Activated CD4-positive, alpha-beta memory T cell treated with anti-CD3 and anti-CD28 coated beads for 36 hours (primary cell): ENCODE measurements at regions not wholly inside any gene's neighbourhood (a gene's known extent, or its start where the extent isn't known, plus 50 kb on each side); places are given as distances from the start of the nearest gene placed in this dataset.

ENCODE experiments used
- CTCF ChIA-PET: fragments of 350-600 bp; sonication (Branson Sonifier 250); formaldehyde crosslinking; loops from one replicate; lab custom pipeline; 2021; ENCODE audit warnings: antibody characterized with exemption, inconsistent platforms; lab: Charles Lee
- POLR2A ChIA-PET: fragments of 350-600 bp; sonication (Branson Sonifier 250); formaldehyde crosslinking; loops from one replicate; lab custom pipeline; 2021; ENCODE audit warnings: antibody characterized with exemption; lab: Charles Lee
- DNase-seq: peaks from one replicate; pipeline ENCODE4 v3.0.0-alpha.2; 2020
- H3K27ac Mint-ChIP-seq: one replicate; pipeline ENCODE4 v1.8.0; 2021; ENCODE audit warnings: mixed read lengths
- H3K27me3 Mint-ChIP-seq: one replicate; pipeline ENCODE4 v1.8.0; 2021; ENCODE audit warnings: mixed read lengths
- H3K36me3 Mint-ChIP-seq: one replicate; pipeline ENCODE4 v1.8.0; 2021; ENCODE audit warnings: mixed read lengths
- H3K4me1 Mint-ChIP-seq: one replicate; pipeline ENCODE4 v1.8.0; 2021; ENCODE audit warnings: low read depth, mixed read lengths
- H3K4me3 Mint-ChIP-seq: one replicate; pipeline ENCODE4 v1.8.0; 2021; ENCODE audit warnings: mild to moderate bottlenecking, mixed read lengths
- H3K9me3 Mint-ChIP-seq: one replicate; pipeline ENCODE4 v1.8.0; 2021; ENCODE audit warnings: mixed read lengths
- intact Hi-C: fragments of 100-400 bp; cut with micrococcal nuclease; formaldehyde crosslinking; loops from one replicate; pipeline ENCODE4 v1.15.1; 2023

GRCh38 chr6:167508919-167509852, 184.3 kb downstream of the TTLL2 start:
- Mint-ChIP-seq H3K9me3 (no peaks in the 10 kb centered on the region), H3K4me1 (no peaks in the 10 kb centered on the region), H3K36me3 (no peaks in the 10 kb centered on the region), H3K27ac (no peak overlapping the region), H3K4me3 (no peak overlapping the region), H3K27me3 (peaks cover 19% of the 10 kb centered on the region)
- intact Hi-C loops, result no loop called here
- ChIA-PET POLR2A (no interaction called here), CTCF (no interaction called here)
- no peak for DNase-seq

GRCh38 chr6:167509853-167510220, 185.0 kb downstream of the TTLL2 start:
- H3K9me3 Mint-ChIP-seq, result no peaks in the 10 kb centered on the region
- CTCF ChIA-PET, result no interaction called here
- no peak overlapping the region for H3K4me3 Mint-ChIP-seq
- no peak overlapping the region for H3K27ac Mint-ChIP-seq
- peaks cover 19% of the 10 kb centered on the region for H3K27me3 Mint-ChIP-seq
- H3K4me1 Mint-ChIP-seq, result no peaks in the 10 kb centered on the region
- intact Hi-C loops, result no loop called here
- no peak for DNase-seq
- H3K36me3 Mint-ChIP-seq, result no peaks in the 10 kb centered on the region
- POLR2A ChIA-PET, result no interaction called here

GRCh38 chr6:167510648-167511047, 185.8 kb downstream of the TTLL2 start:
- H3K27me3 Mint-ChIP-seq, result peaks cover 19% of the 10 kb centered on the region
- ChIA-PET POLR2A (no interaction called here), CTCF (no interaction called here)
- intact Hi-C loops, result no loop called here
- H3K27ac Mint-ChIP-seq, result no peak overlapping the region
- H3K9me3 Mint-ChIP-seq, result no peaks in the 10 kb centered on the region
- no peaks in the 10 kb centered on the region for H3K4me1 Mint-ChIP-seq
- no peak for DNase-seq
- H3K4me3 Mint-ChIP-seq, result no peak overlapping the region
- no peaks in the 10 kb centered on the region for H3K36me3 Mint-ChIP-seq

GRCh38 chr6:167512696-167513375, 187.9 kb downstream of the TTLL2 start:
- ChIA-PET CTCF (no interaction called here), POLR2A (no interaction called here)
- DNase-seq, result no peak
- peaks cover 19% of the 10 kb centered on the region for H3K27me3 Mint-ChIP-seq
- H3K9me3 Mint-ChIP-seq, result no peaks in the 10 kb centered on the region
- no peak overlapping the region for H3K27ac Mint-ChIP-seq
- H3K4me1 Mint-ChIP-seq, result no peaks in the 10 kb centered on the region
- no peak overlapping the region for H3K4me3 Mint-ChIP-seq
- no peaks in the 10 kb centered on the region for H3K36me3 Mint-ChIP-seq
- intact Hi-C loops, result no loop called here

- H3K4me3 Mint-ChIP-seq, result no peak overlapping the region
- no peaks in the 10 kb centered on the region for H3K4me1 Mint-ChIP-seq
- POLR2A ChIA-PET, result no interaction called here
- DNase-seq, result no peak
- no peak overlapping the region for H3K27ac Mint-ChIP-seq
- intact Hi-C loops, result no loop called here
- H3K27me3 Mint-ChIP-seq, result peaks cover 21% of the 10 kb centered on the region
- no peaks in the 10 kb centered on the region for H3K36me3 Mint-ChIP-seq
- CTCF ChIA-PET, result no interaction called here
- no peaks in the 10 kb centered on the region for H3K9me3 Mint-ChIP-seq
Observed at GRCh38 chr6:167513778-167514177, 188.9 kb downstream of the TTLL2 start.

GRCh38 chr6:167514524-167514923, 189.6 kb downstream of the TTLL2 start:
- H3K4me3 Mint-ChIP-seq, result no peak overlapping the region
- H3K27ac Mint-ChIP-seq, result no peak overlapping the region
- H3K9me3 Mint-ChIP-seq, result no peaks in the 10 kb centered on the region
- H3K27me3 Mint-ChIP-seq, result peaks cover 19% of the 10 kb centered on the region
- ChIA-PET POLR2A (no interaction called here), CTCF (no interaction called here)
- DNase-seq, result no peak
- H3K4me1 Mint-ChIP-seq, result no peaks in the 10 kb centered on the region
- intact Hi-C loops, result no loop called here
- no peaks in the 10 kb centered on the region for H3K36me3 Mint-ChIP-seq

- intact Hi-C loops, result no loop called here
- H3K9me3 Mint-ChIP-seq, result no peaks in the 10 kb centered on the region
- no peaks in the 10 kb centered on the region for H3K36me3 Mint-ChIP-seq
- peaks cover 18% of the 10 kb centered on the region for H3K27me3 Mint-ChIP-seq
- no peak overlapping the region for H3K4me3 Mint-ChIP-seq
- H3K4me1 Mint-ChIP-seq, result no peaks in the 10 kb centered on the region
- H3K27ac Mint-ChIP-seq, result no peak overlapping the region
- CTCF ChIA-PET, result no interaction called here
- POLR2A ChIA-PET, result no interaction called here
- DNase-seq, result no peak
Observed at GRCh38 chr6:167515873-167516507, 191.1 kb downstream of the TTLL2 start.

GRCh38 chr6:167517254-167517916, 192.5 kb downstream of the TTLL2 start:
- no peaks in the 10 kb centered on the region for H3K36me3 Mint-ChIP-seq
- ChIA-PET CTCF (no interaction called here), POLR2A (no interaction called here)
- no peaks in the 10 kb centered on the region for H3K4me1 Mint-ChIP-seq
- H3K27me3 Mint-ChIP-seq, result peaks cover 14% of the 10 kb centered on the region
- intact Hi-C loops, result no loop called here
- H3K4me3 Mint-ChIP-seq, result no peak overlapping the region
- no peak overlapping the region for H3K27ac Mint-ChIP-seq
- H3K9me3 Mint-ChIP-seq, result no peaks in the 10 kb centered on the region
- DNase-seq, result no peak

- no peak overlapping the region for H3K4me3 Mint-ChIP-seq
- H3K9me3 Mint-ChIP-seq, result no peaks in the 10 kb centered on the region
- peaks cover 3% of the 10 kb centered on the region for H3K27me3 Mint-ChIP-seq
- POLR2A ChIA-PET, result no interaction called here
- H3K36me3 Mint-ChIP-seq, result no peaks in the 10 kb centered on the region
- H3K4me1 Mint-ChIP-seq, result peaks cover 3% of the 10 kb centered on the region
- intact Hi-C loops, result no loop called here
- CTCF ChIA-PET, result no interaction called here
- DNase-seq, result no peak
- H3K27ac Mint-ChIP-seq, result no peak overlapping the region
Observed at GRCh38 chr6:167523426-167523825, 198.5 kb downstream of the TTLL2 start.

GRCh38 chr6:167524261-167525111, 199.6 kb downstream of the TTLL2 start:
- CTCF ChIA-PET, result no interaction called here
- Mint-ChIP-seq H3K9me3 (no peaks in the 10 kb centered on the region), H3K4me3 (no peak overlapping the region), H3K27ac (no peak overlapping the region), H3K27me3 (peaks cover 5% of the 10 kb centered on the region), H3K36me3 (no peaks in the 10 kb centered on the region), H3K4me1 (peaks cover 3% of the 10 kb centered on the region)
- intact Hi-C loops, result no loop called here
- POLR2A ChIA-PET, result no interaction called here
- no peak for DNase-seq

- H3K9me3 Mint-ChIP-seq, result no peaks in the 10 kb centered on the region
- no peak overlapping the region for H3K4me3 Mint-ChIP-seq
- POLR2A ChIA-PET, result no interaction called here
- peaks cover 8% of the 10 kb centered on the region for H3K27me3 Mint-ChIP-seq
- peaks cover 3% of the 10 kb centered on the region for H3K4me1 Mint-ChIP-seq
- H3K27ac Mint-ChIP-seq, result no peak overlapping the region
- CTCF ChIA-PET, result interaction anchor here (0.6 kb wide), 1 partner anchor 45 kb away, joined by 3 read pairs; no protein-coding TSS in a partner anchor
- no peak for DNase-seq
- no peaks in the 10 kb centered on the region for H3K36me3 Mint-ChIP-seq
- intact Hi-C loops, result no loop called here
Observed at GRCh38 chr6:167525774-167526173, 200.9 kb downstream of the TTLL2 start.
